Hepatic stellate cell (primary cell): ENCODE measurements at regions not wholly inside any gene's neighbourhood (a gene's known extent, or its start where the extent isn't known, plus 50 kb on each side); places are given as distances from the start of the nearest gene placed in this dataset.
A peak's percentile ranks its signal among the peaks of the same experiment; 100 is the strongest.

ENCODE experiments used
- DNase-seq: peaks from one replicate; pipeline ENCODE4 v3.0.0; 2011; ENCODE audit warnings: low spot score

DNA sequence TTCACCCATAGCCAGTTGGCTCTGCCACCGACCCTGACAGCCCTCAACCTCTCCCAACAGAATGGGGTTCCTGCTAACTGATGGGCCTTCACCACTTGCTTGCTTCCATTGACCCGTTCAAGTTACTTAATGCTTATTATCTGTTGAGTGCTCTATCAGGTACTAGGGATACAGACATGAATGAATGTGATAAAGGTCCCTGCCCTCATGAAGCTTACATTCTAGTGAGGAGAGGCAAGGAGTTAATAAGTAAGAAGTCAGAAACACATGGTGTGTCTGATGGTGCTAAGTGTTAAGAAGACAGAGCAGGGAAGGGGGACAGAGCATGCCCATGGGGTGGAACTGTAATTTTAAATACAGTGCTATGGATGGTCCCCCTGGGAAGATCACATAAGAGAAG lies 107.5 kb upstream of the JUN start:
- no peak for DNase-seq

DNA sequence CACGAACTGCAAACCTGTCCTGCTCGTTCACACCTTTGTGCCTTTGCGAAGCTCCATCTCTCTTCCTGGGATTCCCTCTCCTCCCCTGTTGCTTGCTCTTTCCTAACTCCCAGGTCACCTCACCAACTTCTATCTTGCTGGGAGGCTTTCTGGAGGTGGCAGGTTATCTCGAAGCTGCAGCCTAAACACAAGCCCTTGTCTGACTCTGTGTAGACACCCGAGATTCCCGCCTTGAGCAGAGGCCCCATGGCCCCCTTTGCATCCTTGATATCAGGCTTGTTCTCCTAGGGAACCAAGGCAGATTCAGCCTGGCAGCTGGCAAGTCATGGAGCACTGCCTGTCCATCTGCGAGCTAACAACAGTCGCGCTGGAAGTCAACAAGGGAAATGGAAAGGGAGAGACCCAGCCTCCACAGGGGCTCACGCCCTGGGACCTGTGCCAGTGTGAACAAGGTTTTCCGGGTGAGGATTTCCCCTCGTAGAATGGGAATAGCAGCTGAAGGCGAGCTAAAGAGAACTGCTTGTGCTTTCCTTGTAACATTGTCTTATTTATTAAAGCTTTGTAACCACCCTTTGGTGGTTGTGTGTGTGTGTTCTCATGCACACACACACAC lies 109.5 kb upstream of the JUN start:
- no peak for DNase-seq

DNA sequence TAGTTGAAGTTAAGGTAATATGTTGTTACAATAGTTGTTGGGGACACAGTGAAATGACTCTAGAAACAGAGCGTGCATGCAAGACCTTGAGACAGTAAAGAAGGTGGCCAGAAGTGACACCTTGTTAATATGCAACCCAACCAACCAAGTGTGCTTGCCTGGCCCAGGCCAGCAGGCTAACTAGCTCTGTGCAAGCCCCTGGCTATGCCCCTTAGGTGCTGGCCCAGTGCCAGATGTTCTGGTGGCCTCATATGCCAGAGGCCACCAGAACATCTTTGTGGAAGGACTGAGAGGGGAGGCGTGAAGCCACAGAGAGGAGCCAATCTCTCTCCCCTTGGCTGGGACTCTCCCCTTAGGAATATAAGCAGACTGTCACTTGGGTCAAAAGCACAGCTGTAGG lies 111.2 kb upstream of the JUN start:
- DNase-seq: no peak

DNA sequence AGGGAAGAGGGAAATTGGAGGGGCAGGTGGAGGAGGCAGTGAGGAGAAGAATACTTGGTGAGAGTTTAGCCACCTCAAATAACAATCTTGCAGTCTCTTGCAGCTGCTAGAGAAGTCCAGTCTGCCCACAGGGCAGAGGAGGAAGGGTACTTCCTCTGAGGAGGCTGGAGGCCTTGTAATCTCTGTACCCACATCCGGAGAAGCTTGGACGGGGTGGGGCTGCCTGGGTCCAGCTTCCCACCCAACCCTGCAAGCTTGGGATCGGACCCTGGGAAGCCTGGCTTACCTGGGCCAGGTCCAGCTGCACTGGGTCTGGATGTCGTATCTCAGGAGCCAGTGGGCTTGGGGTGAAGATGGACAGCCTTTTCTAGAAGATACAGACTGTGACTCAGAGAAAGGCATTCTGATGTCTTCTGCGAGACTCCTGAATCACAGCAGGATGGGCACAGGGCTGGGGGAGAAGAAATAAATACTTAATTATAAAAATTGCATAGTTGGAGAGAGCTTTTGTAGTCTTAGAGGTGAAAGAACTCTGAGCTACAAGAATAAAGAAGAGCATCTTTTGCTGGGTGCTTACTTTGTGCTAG lies 111.8 kb upstream of the JUN start:
- no peak for DNase-seq

DNA sequence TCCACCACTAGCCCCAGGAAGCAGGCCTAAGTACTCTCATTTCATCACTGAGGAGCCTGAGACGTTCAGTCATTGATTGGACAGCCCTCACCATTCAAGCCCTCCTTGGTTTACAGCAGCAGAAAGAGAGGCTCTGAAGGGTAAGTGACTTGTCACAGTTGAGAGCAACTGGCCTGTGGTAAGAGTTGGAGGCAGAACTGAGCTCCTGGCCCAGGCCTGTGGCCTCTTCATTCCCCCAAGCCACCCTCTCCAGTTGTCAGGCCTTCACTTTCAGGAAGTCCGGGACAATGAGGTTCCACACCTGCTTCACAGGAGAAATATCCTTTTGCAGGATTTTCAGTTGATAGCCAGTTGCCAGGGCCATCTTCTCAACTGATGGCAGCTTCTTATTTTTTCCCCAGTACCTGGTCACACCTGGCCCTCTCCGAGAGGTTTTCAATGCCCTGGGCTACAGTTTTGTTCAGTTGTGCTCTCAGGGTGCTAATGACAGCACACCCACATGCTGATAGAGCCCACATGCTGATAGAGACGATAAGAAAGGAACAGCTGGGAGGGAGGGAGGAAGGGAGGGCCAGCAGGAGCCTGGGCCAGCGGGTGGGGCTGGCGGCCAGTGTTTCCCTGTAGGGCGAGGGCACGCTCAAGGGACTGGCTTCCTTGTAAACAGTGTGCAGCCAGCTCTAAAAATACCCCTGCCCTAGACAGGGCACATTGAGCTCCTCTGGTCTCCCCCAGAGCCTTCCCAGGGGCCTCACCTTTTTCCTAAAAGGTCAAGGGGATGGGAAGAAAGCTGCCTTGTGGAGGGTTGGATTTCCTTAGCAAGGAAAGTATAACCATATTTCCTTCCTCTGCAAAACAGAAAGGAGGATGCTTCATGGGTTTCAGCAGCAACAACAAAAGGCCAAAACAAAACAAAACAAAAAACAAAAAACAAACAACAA lies 112.7 kb upstream of the JUN start:
- no peak for DNase-seq

DNA sequence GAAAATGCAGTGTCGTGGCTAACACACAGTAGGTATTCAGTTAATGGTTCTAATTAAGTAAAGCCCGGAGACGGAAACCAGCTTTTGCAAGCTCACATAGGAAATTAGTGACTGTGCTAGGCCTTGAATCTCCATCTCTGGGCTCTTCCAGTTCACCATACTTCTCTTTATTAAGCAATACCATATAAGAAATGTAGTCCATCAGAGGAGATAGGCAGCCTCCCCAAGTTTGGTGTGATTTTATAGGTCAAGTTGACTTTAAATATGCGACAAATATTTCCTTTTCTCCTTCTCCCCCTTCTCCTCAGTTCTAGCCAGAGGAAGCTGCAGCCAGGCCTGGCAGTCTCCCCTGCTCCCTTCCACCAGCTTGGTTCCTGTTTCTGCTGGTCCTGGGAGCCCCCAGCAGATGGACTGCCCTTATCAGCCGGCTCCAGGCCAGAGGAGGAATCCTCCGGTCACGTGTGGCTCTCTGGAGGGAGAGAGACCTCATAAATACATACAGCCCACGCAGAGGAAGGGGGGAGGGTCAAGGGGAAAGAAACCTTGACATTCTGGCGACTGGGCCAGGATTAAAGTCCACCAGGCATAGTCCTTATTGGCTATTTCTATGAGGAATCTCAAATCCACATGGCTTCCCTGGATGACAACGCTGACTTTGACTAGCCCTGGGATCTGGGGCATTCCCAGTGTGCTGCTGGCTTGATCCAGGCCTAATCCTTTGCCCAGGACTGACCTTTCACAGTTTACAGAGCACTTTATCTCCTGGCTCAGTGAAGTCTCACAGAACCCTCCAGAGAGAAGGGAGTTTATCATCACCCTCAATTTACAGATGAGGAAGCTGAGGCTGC lies 115.1 kb upstream of the JUN start:
- DNase-seq: no peak

DNA sequence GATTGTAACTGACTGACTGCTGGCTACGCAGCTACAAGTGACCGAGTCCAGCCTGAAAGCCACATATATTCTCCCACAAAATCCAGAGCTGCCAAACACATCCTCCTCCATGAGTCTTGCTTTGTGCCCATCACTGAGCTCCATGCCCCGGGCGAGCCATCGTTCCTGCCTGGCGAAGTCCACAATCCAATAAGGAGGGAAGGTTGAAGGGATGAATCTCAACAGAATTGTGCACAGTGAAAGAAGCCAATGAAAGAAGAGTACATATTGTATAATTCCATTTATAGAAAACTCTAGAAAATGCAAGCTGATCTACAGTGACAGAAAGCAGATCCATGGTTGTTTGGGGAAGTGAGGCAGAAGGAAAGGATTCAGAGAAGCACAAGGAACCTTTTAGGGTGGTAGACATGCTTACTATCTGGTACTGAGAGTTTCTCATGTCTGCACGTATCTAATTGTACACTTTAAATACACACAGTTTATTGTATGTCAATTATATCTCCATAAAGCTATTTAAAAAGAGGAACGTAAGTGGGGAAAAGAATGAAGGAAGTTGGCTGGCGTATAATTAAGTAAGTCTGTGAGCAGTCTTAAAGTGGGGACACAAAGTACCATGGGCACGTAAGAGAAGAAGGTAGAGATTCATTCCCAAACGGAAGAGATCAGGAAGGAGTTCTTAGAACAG lies 115.9 kb upstream of the JUN start:
- DNase-seq: no peak

DNA sequence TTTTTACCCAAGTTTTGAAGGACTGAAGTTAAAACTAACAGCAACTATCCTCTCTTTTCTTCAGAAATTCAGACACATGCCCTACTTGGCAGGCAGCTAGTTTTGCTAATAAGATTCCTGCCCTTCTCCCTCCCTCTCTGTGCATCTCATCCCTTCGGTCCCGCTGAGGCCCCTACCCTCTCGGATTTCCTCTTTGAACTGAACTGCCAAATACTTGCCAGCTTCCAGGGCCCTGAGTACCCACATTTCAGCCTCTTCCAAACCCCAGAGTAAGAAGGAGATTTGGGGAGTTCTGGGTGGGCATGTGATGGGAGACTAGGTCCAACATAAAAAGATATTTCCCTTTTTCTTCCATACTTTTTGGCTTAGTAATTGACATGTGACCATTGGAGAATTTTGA lies 116.5 kb upstream of the JUN start:
- no peak for DNase-seq

DNA sequence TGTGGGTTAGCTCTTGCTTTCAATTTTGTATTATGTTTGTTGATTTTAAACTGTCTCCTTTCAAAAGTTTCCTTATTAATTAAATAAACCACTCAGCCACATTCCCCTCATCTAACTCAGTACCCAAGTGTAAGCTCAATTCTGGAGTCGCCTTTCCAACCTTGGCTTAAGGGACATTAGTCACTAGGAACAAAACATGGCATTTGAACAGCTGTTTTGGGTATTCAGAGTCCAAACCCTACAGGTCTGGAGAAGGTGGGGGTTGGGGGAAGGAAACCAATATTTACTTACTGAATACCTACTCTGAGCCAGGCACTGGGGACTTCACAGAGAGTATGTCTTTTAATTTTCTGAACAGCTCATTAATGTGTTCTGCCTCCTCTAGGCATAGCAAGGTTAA lies 117.2 kb upstream of the JUN start:
- DNase-seq: no peak

DNA sequence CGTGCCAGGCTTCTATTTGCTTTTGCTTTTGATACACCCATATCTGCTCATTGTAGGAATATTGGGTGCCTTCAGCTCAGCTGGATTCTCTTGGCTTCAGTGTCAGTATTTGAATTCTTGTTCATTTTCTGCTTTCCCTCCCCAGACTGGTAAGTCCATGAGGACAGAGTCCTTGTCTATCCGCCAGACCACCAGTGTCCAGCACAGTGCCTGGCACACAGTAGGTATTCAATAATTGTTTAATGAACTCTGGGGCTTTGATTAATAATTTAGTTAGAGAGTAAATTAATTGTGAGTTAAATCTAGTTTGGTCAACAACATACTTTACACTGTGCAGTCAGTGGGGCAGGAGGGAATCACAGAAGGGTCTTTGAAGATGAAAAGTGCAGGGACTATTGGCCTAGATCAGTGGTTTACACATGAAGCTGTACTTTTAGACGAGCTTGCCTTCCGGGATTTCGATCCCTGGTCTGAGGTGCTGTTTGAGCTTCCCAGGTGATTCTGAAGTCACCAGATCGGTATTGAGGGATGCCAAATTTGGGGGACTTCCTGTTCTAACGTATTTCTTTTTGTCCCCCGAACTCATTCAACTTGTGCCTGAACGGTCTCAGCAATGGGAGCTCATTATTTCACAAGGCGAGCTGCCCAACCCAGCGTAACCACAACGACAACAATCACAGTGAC lies 119.1 kb upstream of the JUN start:
- DNase-seq: no peak

DNA sequence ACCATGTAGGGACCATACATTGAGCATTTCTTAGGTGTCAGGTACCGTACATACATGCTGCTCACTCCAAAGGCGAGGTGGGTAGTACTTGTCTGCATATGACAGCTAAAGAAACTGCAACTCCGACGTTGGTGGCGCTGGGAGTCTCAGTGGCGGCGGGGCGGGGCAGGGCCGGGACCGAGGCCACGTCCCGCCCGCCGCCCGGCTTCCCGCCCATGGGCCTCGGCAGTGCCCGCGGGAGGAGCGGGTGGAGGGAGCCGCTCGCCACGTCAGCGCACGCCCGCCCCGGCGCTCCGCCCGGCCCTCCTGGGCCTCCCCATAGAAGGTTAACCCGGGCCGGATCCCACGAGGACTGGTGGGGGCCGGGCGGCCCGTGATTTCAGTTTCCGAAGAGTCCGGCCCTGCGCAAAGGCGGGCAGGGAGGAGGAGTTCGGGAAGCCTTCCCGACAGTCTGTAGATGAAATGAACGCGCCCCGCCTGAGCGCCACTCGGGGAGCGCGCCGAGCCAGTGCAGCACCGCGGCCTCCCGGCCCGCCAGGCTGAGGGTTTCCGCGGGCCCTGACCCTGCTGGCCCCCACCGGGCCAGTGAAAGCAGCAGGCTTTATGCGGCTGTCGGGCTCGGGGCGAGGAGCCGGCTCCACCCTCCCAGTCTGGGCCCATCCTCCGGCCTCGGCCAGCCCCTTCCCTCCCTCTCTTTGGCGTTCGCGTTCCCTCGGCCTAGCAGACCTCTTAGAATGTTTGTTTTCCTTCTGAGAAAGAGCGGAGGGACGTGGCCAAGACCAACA lies 119.9 kb upstream of the JUN start:
- peak; percentile 91 for DNase-seq

DNA sequence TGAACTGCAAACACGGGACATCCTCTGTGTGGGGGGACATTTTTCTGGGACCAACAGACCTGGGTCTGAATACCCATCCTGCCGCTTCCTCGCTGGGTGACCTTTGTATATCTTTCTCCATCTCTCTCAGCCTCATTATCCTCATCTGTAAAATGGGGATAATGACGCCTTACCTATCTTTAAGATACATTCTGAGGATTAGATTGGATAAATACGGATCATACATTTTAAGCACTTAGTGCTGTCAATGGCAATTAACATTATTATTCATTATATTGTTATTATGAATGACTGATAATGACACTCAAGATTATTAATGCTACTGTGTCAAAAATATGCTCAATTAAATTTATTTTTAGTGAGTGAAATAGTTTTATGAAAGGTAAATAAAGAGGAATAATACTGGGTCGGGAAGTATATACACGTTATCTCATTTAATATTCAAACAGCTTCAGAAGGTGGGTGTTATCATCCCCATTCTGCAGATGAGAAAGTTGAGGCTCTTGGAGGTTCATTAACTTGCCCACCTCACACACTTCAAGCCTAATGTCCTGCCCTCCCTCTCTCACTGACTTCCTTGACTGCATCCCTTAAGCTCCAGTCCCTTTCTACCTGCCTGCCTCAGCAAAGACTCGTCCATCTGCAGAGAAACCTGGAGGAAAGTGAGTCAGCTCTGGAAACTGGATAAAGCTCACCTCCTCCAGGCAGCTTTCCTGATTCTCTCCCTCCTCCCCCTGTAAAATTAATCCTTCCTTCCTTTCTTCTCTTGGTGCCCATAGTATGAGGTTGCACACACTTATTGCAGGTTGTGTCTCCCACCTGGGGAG lies 120.7 kb upstream of the JUN start:
- DNase-seq: no peak

DNA sequence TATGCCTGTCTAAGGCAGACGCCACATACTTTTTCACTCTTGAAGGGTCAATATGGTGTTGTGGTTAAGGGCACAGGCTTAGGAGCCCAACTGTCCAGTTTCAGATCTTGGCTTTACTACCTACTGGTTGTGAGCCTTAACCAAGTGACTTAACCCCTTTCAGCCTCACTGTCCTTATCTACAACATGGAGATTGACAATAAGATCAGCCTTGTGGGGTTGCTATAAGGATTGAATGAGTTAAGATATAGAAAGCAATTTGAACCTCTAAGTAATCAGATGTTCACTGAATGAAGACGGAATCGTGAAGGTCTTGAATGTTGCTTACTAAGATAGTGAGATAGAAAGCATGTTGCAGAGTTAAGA lies 121.3 kb upstream of the JUN start:
- no peak for DNase-seq

DNA sequence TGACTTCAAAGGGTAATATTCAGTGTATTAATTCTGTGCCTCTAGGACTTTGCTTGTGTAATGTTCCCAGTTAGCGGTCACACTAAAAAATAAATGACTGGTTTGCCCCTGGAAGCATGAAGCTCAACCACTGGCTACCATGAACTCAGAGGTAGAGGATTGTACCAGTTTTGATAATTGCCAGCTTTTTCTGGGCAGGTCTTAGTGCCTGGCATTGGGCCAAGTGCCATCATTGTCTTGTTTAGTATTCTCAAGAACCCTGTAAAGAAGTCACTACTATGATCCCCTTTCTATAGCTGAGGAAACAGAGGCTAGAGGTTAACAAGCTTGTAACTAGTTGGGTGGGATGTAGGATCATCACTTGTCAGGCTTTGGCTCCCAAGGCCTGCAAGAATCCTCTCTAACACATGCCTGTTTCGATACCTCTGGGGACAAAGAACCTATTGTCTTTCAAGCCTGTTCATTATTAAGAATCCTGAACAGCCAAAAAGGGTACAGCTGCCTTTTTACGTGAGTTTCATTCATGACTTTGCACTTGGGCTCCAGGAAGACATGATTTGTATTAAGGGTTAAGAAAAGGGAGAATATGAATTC lies 121.9 kb upstream of the JUN start:
- DNase-seq: no peak

DNA sequence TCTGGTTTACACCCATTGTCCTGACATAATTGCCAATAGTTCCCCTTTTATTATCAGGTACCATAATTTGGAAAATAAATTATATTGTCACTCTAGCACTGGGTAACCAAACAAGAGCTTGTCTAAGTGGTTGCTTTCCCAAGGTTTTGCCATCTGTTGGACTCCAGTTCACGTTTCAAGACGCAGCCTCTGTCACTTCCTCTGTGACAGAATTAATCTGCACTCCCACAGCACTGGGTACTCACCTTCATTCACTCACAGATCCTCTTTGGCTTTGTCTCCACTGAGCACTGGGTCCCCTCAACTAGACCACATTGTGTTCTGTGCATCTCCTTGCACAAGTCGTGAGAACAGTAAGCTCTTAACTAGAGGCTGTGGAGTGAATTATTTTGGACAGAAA lies 123.6 kb upstream of the JUN start:
- DNase-seq: no peak

DNA sequence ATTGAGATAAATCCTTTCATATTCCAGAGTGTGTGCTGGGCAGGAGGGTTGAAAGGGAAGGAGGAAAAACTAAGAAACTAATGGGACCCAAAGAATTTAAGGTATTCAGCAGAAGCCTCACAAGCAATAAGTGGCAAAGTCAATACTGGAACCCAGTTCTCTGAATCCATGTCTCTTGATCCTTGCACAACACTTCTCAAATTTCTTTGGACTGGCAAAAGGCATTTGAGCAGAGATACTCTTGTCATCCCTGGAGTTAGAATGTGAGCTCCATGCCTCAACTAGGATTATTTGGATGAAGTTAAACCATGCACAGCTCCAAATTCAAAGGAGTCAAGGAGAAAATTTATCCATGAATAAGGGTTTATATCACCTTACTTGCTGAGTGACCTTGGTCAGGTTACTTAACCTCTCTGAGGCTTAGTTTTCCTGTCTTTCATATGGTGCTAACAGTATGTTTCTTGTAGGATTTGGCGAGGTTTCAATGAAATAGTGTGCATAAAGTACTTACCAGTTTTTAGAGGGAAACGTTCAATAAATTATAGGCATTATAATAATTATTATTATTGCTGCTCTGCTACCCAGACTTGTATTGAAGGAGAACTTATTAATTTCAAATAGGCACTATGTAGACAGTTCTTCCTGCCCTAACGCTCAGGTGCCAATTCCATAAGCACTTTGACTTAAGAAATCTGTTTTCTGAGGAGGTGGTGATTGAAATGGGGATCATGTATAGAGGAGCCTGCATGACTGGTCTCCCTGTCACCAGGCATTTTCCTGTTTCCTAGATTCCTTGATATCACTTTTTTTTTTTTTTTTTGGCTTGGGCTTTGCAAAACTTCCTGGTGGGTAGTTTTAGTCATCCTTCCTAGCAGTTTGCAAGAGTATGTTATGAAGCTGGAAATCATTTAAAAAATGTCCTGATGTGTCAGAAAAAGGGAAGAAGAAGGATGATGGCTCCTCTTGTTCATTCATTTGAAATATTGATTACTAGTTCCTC lies 125.0 kb upstream of the JUN start:
- peak; percentile 72 for DNase-seq

DNA sequence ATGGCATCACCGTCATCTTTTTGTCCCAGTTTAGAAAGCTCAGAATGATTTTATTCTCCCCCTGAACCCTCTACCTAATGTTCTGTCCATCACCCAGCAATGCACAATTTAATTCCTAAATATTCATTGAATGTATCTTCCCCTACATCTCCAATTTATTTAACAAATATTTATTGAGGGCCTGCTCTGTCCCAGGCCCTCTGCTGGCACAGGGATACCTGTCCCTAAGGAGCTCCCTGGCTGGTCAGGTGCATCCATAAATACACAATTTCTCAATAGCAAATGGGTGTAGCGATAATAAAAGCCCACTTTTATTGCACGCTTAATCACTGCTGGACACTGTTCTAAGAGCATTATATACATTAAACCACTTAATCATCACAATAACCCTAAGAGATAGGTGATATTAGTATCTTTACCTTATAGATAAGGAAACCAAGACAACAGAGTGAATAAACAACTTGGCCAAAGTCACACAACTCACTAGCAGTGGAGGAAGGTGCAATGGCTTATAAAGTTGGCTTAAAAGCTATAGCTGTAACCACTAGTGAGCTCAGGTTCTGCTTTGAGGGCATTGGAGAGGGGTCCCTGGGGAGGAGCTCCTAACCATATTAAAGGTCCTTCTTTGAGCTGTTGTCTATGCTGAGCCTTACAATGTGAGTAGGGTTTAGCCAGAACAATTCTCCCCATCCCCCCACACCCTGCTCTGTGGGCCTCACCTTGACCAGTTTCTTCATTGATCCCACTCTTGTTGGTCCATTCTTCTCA lies 126.3 kb upstream of the JUN start:
- DNase-seq: no peak
